SU-DHL-6 (cell line): ENCODE measurements at regions not wholly inside any gene's neighbourhood (a gene's known extent, or its start where the extent isn't known, plus 50 kb on each side); places are given as distances from the start of the nearest gene placed in this dataset.

Source experiments
- H2AFZ ChIP-seq: fragments of 200-600 bp; sonication (generic); 2 replicates; pipeline ENCODE4 v1.6.1; 2014; ENCODE audit warnings: low read depth, mild to moderate bottlenecking, moderate library complexity, mixed read lengths, antibody characterized with exemption, low read length; ENCODE audit not compliant: severe bottlenecking
- H3F3A ChIP-seq: fragments of 200-600 bp; shearing (Covaris generic); 2 replicates; pipeline ENCODE4 v1.6.0; 2016; ENCODE audit warnings: antibody characterized with exemption, mild to moderate bottlenecking; ENCODE audit not compliant: insufficient read depth
- H3K27ac ChIP-seq: fragments of 200-600 bp; sonication (generic); 2 replicates; pipeline ENCODE4 v1.5.1; 2016; ENCODE audit warnings: low read depth, mild to moderate bottlenecking, low read length, moderate library complexity, mixed read lengths
- H3K27me3 ChIP-seq: fragments of 200-600 bp; sonication (generic), shearing (Covaris generic); 2 replicates; pipeline ENCODE4 v1.6.0; 2014; ENCODE audit warnings: mild to moderate bottlenecking, low read length
- H3K36me3 ChIP-seq: fragments of 200-600 bp; sonication (generic); 2 replicates; pipeline ENCODE4 v1.6.1; 2014; ENCODE audit warnings: mild to moderate bottlenecking, low read length, mixed read lengths
- H3K4me2 ChIP-seq: fragments of 300-600, 200-600 bp; shearing (Covaris generic), sonication (generic); 2 replicates; pipeline ENCODE4 v1.6.0; 2014; ENCODE audit warnings: low read length, low read depth, mild to moderate bottlenecking; ENCODE audit not compliant: poor library complexity, severe bottlenecking
- H3K4me3 ChIP-seq: fragments of 200-600 bp; sonication (generic); 2 replicates; pipeline ENCODE4 v1.5.1; 2014; ENCODE audit warnings: antibody characterized with exemption, low read length, mild to moderate bottlenecking, mixed read lengths; ENCODE audit not compliant: insufficient read depth, poor library complexity, severe bottlenecking
- H3K79me2 ChIP-seq: fragments of 200-600 bp; sonication (generic); 2 replicates; pipeline ENCODE4 v1.6.1; 2014; ENCODE audit warnings: mild to moderate bottlenecking, low read length, moderate library complexity; ENCODE audit not compliant: insufficient read depth
- H3K9ac ChIP-seq: fragments of 200-600 bp; sonication (generic); 2 replicates; pipeline ENCODE4 v1.7.0; 2014; ENCODE audit warnings: mild to moderate bottlenecking, low read length
- H3K9me2 ChIP-seq: fragments of 200-600 bp; sonication (generic); replicated peaks from 2 replicates; pipeline ENCODE4 v1.6.1; 2014; ENCODE audit warnings: low read length; ENCODE audit not compliant: insufficient read depth
- H3K9me3 ChIP-seq: fragments of 200-600 bp; sonication (generic); 2 replicates; pipeline ENCODE4 v1.6.1; 2014; ENCODE audit warnings: low read length, mixed read lengths; ENCODE audit not compliant: insufficient read depth
- H4K20me1 ChIP-seq: fragments of 200-600 bp; sonication (generic); 2 replicates; pipeline ENCODE4 v1.6.1; 2014; ENCODE audit warnings: low read depth, mild to moderate bottlenecking, antibody characterized with exemption, low read length, moderate library complexity, mixed read lengths
- EZH2phosphoT487 ChIP-seq: fragments of 200-600 bp; sonication (generic), shearing (Covaris generic); conservative IDR thresholded peaks from 2 replicates; pipeline ENCODE4 v1.6.1; 2018; ENCODE audit warnings: mild to moderate bottlenecking, antibody characterized with exemption, low read length, moderate library complexity, mixed read lengths
- TF ChIP-seq, protein P1 (sequence below): fragments of 200-600 bp; sonication (generic); IDR thresholded peaks from one replicate; pipeline ENCODE4 v1.5.1; 2017; ENCODE audit warnings: antibody characterized with exemption, mild to moderate bottlenecking, low read length, moderate library complexity; ENCODE audit not compliant: insufficient read depth, poor library complexity, severe bottlenecking

GRCh38 chr15:79653533-79653932, 221.4 kb downstream of the MINAR1 start:
- Histone ChIP-seq H3K4me3 (no peak overlapping the region), H3F3A (no peaks in the 10 kb centered on the region), H4K20me1 (no peaks in the 10 kb centered on the region), H3K4me2 (no peak overlapping the region), H3K9ac (no peak overlapping the region), H3K27ac (no peak overlapping the region), H2AFZ (no peak overlapping the region), H3K9me3 (no peaks in the 10 kb centered on the region), H3K9me2 (no peaks in the 10 kb centered on the region), H3K79me2 (no peaks in the 10 kb centered on the region), H3K36me3 (no peaks in the 10 kb centered on the region), H3K27me3 (no peaks in the 10 kb centered on the region)
- no peak for TF ChIP-seq EZH2phosphoT487
- TF ChIP-seq, protein P1, sequence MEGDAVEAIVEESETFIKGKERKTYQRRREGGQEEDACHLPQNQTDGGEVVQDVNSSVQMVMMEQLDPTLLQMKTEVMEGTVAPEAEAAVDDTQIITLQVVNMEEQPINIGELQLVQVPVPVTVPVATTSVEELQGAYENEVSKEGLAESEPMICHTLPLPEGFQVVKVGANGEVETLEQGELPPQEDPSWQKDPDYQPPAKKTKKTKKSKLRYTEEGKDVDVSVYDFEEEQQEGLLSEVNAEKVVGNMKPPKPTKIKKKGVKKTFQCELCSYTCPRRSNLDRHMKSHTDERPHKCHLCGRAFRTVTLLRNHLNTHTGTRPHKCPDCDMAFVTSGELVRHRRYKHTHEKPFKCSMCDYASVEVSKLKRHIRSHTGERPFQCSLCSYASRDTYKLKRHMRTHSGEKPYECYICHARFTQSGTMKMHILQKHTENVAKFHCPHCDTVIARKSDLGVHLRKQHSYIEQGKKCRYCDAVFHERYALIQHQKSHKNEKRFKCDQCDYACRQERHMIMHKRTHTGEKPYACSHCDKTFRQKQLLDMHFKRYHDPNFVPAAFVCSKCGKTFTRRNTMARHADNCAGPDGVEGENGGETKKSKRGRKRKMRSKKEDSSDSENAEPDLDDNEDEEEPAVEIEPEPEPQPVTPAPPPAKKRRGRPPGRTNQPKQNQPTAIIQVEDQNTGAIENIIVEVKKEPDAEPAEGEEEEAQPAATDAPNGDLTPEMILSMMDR: no peak

DNA sequence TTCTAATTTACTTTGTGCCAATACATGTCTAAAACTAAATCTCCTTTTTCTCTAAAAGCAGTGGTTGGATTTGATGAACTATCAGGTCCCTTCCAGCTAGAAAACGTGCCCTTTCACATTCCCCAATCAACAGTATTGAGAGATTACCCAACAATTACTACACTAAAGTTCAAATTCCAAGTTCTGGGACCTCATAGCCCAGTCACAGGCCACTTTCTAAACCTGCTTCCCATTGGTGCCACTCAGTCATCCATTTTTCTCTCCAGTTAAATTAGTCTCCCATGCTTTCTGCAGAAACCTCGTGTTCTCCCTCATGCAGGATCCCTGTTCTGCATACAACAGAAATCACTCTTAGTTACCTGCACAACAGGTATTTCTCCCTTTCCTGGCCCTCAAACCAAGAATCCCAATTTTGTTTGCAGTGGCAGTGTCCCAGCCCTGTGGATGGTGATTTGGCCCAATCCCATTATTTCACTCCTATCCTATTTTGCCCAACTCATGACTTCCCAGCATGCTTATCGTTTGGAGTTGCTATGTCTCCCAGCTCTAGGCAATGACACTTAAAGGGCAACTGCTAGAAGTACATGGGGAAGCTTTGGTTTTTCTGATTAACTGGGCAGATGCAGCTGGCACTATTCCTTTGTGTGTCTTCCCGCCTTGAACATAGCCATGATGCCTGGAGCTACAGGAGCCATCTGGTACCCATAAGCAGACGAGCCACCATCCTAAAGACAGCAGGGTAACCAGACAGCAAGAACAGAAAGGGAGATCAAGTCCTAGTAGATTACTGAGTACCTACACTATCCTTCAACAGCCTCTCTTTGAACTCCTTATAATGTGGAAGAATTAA, 224.2 kb downstream of the MINAR1 start:
- Histone ChIP-seq H3K36me3 (no peaks in the 10 kb centered on the region), H3F3A (no peaks in the 10 kb centered on the region), H3K9me2 (no peaks in the 10 kb centered on the region), H3K4me3 (no peak overlapping the region), H2AFZ (no peak overlapping the region), H3K27me3 (no peaks in the 10 kb centered on the region), H3K27ac (no peak overlapping the region), H3K9ac (no peak overlapping the region), H3K4me2 (no peak overlapping the region), H4K20me1 (no peaks in the 10 kb centered on the region), H3K9me3 (no peaks in the 10 kb centered on the region), H3K79me2 (no peaks in the 10 kb centered on the region)
- TF ChIP-seq, protein P1: no peak
- no peak for TF ChIP-seq EZH2phosphoT487

DNA sequence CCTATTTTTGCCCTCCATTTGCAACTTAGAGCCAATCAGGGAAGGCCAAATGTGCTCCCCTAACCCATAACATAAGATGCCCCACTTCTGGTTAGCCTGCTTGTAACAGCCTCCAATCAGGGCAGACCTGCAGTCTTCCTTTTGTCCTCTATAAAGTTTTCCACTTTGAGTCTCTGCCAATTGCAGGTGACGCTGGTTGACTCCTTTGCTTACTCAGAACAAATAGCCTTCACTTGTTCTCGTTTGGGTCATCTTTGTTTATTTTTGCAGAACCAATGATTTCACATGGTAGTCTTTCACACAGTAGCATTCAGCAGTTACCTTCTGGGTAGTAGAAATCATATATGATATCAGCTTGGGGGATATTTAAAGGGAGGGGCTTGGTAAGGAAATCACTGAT, 225.6 kb downstream of the MINAR1 start:
- H3K4me3 ChIP-seq: no peak overlapping the region
- H4K20me1 ChIP-seq: no peaks in the 10 kb centered on the region
- no peaks in the 10 kb centered on the region for H3K9me2 ChIP-seq
- no peaks in the 10 kb centered on the region for H3K9me3 ChIP-seq
- no peaks in the 10 kb centered on the region for H3K27me3 ChIP-seq
- no peak overlapping the region for H3K27ac ChIP-seq
- H3K9ac ChIP-seq: no peak overlapping the region
- TF ChIP-seq, protein P1: no peak
- no peak for TF ChIP-seq EZH2phosphoT487
- no peaks in the 10 kb centered on the region for H3K79me2 ChIP-seq
- H3K36me3 ChIP-seq: no peaks in the 10 kb centered on the region
- H2AFZ ChIP-seq: no peak overlapping the region
- no peaks in the 10 kb centered on the region for H3F3A ChIP-seq
- no peak overlapping the region for H3K4me2 ChIP-seq
